Gastrocnemius medialis (tissue), 4 donors: ENCODE measurements at regions not wholly inside any gene's neighbourhood (a gene's known extent, or its start where the extent isn't known, plus 50 kb on each side); places are given as distances from the start of the nearest gene placed in this dataset.
"Not testable (repeated sequence)": the region's sequence is repeated elsewhere in the genome, so short reads cannot be mapped to it uniquely, and the experiment has no call there.

Experiments used
- ATAC-seq, 2 donors: fragments of 150-250 bp; one replicate each; pipeline ENCODE4 v1.9.1; 2016
- DNase-seq, 2 donors: peaks; one replicate each; pipeline ENCODE4 v3.0.0-alpha.2; 2019
- H3K27ac ChIP-seq, 4 donors: fragments of 200-600 bp; sonication (generic); 1 replicate in 1 of 4; 2 replicates in 3 of 4; pipeline ENCODE4 v1.5.1; 2016 to 2018; ENCODE audit warnings: mild to moderate bottlenecking in 2 of 4, moderate library complexity in 1 of 4
- H3K27me3 ChIP-seq, 3 donors: fragments of 200-600 bp; sonication (generic) in 2 of 3; 1 replicate in 1 of 3; 2 replicates in 2 of 3; pipeline versions ENCODE4 v1.5.1 to v1.6.0; 2016 to 2019; ENCODE audit warnings: mild to moderate bottlenecking in 1 of 3, moderate library complexity in 1 of 3
- H3K36me3 ChIP-seq, 2 donors: fragments of 200-600 bp; sonication (generic) in 1 of 2; one replicate each; pipeline ENCODE4 v1.5.1; 2017 to 2018
- H3K4me1 ChIP-seq, 2 donors: fragments of 200-600 bp; sonication (generic) in 1 of 2; one replicate each; pipeline ENCODE4 v1.5.1; 2016 to 2017; ENCODE audit warnings: mild to moderate bottlenecking in 2 of 2
- H3K4me3 ChIP-seq, 4 donors: fragments of 200-600 bp; sonication (generic) in 3 of 4; 1 replicate in 1 of 4; 2 replicates in 3 of 4; pipeline ENCODE4 v1.5.1; 2016 to 2019; ENCODE audit warnings: mild to moderate bottlenecking in 2 of 4
- H3K9me3 ChIP-seq, 3 donors: fragments of 200-600 bp; sonication (generic) in 2 of 3; 1 replicate in 1 of 3; 2 replicates in 2 of 3; pipeline ENCODE4 v1.5.1; 2016 to 2019
- POLR2A ChIP-seq, 2 donors: fragments of 450-650 bp; IDR thresholded peaks; one replicate each; pipeline ENCODE4 v1.6.1; 2017; ENCODE audit warnings: antibody characterized with exemption in 2 of 2, mild to moderate bottlenecking in 2 of 2, moderate library complexity in 2 of 2
- in situ Hi-C, 4 donors: fragments of 200-750 bp; cut with MboI; loops; one replicate each; pipeline versions ENCODE4 v1.15.0 to v1.8.0; 2017; ENCODE audit warnings: low sequenced_read_pairs in 4 of 4
- intact Hi-C: fragments of 100-400 bp; cut with DNase I; formaldehyde crosslinking; loops from one replicate; pipeline ENCODE4 v1.15.1; 2023; ENCODE audit warnings: low total_unique reads
- TF ChIP-seq, protein P1 (sequence below), 5 experiments: fragments of 450-650 bp in 3 of 5; fragments of 200-600 bp in 2 of 5; sonication (generic) in 2 of 5; IDR thresholded peaks in 4 of 5; conservative IDR thresholded peaks in 1 of 5; 1 replicate in 4 of 5; 2 replicates in 1 of 5; pipeline ENCODE4 v1.5.1; 2016 to 2019; ENCODE audit warnings: antibody characterized with exemption in 5 of 5, mild to moderate bottlenecking in 3 of 5, moderate library complexity in 3 of 5

DNA sequence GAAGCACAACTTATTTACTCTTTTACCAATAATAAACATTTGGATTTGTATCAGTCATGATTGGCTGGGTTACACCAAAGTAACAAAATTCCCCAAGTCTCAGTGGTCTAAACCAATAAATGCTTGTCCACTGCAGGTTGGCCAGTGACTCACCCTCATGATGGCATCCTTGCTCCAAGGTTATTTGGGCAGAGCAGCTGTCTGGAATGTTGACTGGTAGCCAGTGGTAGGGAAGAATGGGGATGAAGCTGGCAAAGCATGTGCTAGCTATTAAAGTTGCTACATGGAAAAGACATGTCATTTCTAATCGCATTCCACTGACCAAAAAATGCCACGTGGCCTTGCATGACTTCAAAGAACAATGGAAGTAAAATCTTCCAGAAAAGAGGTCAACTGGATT lies 1168.7 kb upstream of the CELF2 start:
- Histone ChIP-seq H3K36me3 (no peaks in the 10 kb centered on the region), H3K4me3 (no peak overlapping the region), H3K9me3 (no peaks in the 10 kb centered on the region), H3K27me3 (no peaks in the 10 kb centered on the region), H3K4me1 (no peaks in the 10 kb centered on the region), H3K27ac (no peak overlapping the region)
- ATAC-seq = no peak
- intact Hi-C loops = no loop called here
- DNase-seq = no peak
- in situ Hi-C loops = no loop called here
- TF ChIP-seq, protein P1, sequence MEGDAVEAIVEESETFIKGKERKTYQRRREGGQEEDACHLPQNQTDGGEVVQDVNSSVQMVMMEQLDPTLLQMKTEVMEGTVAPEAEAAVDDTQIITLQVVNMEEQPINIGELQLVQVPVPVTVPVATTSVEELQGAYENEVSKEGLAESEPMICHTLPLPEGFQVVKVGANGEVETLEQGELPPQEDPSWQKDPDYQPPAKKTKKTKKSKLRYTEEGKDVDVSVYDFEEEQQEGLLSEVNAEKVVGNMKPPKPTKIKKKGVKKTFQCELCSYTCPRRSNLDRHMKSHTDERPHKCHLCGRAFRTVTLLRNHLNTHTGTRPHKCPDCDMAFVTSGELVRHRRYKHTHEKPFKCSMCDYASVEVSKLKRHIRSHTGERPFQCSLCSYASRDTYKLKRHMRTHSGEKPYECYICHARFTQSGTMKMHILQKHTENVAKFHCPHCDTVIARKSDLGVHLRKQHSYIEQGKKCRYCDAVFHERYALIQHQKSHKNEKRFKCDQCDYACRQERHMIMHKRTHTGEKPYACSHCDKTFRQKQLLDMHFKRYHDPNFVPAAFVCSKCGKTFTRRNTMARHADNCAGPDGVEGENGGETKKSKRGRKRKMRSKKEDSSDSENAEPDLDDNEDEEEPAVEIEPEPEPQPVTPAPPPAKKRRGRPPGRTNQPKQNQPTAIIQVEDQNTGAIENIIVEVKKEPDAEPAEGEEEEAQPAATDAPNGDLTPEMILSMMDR (IDR thresholded peaks at IDR 0.05 in 4 of 5, conservative IDR thresholded peaks at IDR 0.05 in 1 of 5) = no peak
- TF ChIP-seq POLR2A (IDR thresholded peaks at IDR 0.05) = no peak

DNA sequence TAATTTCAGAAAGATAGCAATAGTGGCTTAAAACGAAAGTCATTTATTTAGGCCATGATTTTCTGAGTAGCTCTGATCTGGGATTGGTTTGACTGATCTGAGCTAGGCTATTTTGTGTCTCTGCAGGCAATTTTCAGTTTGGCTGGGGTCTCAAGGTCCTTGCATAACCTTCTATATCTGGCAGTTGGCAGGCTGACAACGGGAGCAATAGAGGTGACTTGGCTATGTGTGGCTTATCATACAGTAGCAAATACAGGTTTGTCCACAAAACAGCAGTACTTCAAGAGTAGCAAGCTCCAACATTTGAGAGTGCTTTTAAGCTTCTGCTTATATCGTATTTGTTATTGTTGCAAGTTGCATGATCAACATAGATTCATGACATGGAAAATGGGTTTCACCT lies 1167.3 kb upstream of the CELF2 start:
- DNase-seq = no peak
- Histone ChIP-seq H3K36me3 (no peaks in the 10 kb centered on the region), H3K4me1 (no peaks in the 10 kb centered on the region), H3K27me3 (no peaks in the 10 kb centered on the region), H3K27ac (no peak overlapping the region), H3K4me3 (no peak overlapping the region), H3K9me3 (no peaks in the 10 kb centered on the region)
- no peak for ATAC-seq
- intact Hi-C loops (no loop called here), in situ Hi-C loops (no loop called here)
- TF ChIP-seq, protein P1 (IDR thresholded peaks at IDR 0.05 in 4 of 5, conservative IDR thresholded peaks at IDR 0.05 in 1 of 5) = no peak
- TF ChIP-seq POLR2A (IDR thresholded peaks at IDR 0.05) = no peak

DNA sequence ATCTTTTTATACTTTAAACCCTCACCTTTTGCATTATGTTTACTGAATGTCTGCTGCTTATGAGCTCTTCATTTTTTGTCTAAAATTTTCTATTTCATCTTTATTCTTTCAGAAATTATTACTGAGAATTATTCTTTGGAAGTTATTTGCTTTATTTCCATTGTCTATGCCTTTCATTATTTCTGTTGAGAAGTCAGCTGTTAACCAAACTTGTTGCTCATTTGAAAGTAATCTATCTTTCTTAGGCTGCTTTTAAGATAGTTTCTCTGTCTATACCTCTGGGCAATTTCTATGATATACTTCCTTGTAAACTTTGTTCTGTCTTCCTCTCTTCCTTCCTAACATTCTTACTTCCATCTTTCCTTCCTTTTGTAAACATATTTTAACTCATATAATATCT lies 1165.9 kb upstream of the CELF2 start:
- DNase-seq (no peak), ATAC-seq (no peak)
- no peak overlapping the region for H3K4me3 ChIP-seq
- no peak overlapping the region for H3K27ac ChIP-seq
- H3K9me3 ChIP-seq = no peaks in the 10 kb centered on the region
- in situ Hi-C loops = no loop called here
- no peaks in the 10 kb centered on the region for H3K4me1 ChIP-seq
- TF ChIP-seq, protein P1 (IDR thresholded peaks at IDR 0.05 in 4 of 5, conservative IDR thresholded peaks at IDR 0.05 in 1 of 5) = no peak
- no peak for TF ChIP-seq POLR2A (IDR thresholded peaks at IDR 0.05)
- intact Hi-C loops = no loop called here
- no peaks in the 10 kb centered on the region for H3K27me3 ChIP-seq
- H3K36me3 ChIP-seq = no peaks in the 10 kb centered on the region

DNA sequence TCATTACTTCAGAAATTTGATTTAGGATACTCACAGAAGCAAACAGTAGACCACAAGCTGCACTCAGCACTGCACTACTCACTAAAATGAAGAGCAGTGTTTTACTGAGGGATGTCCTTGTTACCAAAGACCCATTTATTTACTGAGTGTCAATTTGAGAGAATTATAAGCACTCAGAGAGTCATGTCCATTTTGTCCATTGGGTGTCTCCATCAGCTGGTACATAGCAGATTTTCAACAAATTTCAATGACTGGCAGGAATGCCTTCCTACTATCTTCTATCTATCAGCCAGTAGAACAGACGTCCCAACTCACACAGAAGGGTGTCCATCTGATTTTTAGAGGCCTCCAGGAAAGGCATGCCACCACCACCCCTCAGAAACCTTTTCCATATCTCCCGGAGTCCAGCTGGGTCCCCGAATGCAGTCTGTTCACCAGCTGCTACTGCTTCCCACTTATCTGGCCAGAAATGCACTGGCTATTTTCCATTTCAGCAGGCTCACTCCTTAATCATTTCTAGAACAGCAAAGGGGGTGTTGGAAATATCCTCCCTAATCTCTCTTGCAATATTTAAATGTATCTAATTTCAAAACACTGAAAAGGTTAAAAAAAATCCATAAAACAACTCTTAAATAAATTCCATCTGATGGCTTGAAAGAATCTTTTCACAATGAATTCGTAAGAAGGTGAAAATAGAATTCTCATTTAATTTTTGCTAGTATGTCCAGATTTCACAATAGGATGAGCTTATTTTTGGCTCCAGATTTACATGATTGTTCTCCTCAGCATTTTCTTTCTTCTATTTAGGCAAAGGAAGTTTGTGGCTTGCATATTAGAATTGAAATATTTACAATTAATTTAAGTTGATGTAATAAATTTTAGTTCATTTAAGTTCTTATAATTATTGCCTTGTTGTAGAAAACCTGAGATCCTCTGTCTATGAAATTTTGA lies 1164.0 kb upstream of the CELF2 start:
- Histone ChIP-seq H3K36me3 (no peaks in the 10 kb centered on the region), H3K4me1 (no peaks in the 10 kb centered on the region), H3K9me3 (no peaks in the 10 kb centered on the region), H3K4me3 (no peak overlapping the region), H3K27me3 (no peaks in the 10 kb centered on the region), H3K27ac (no peak overlapping the region)
- ATAC-seq = no peak
- DNase-seq = no peak
- intact Hi-C loops (no loop called here), in situ Hi-C loops (no loop called here)
- TF ChIP-seq, protein P1 (IDR thresholded peaks at IDR 0.05 in 4 of 5, conservative IDR thresholded peaks at IDR 0.05 in 1 of 5) = no peak
- no peak for TF ChIP-seq POLR2A (IDR thresholded peaks at IDR 0.05)

DNA sequence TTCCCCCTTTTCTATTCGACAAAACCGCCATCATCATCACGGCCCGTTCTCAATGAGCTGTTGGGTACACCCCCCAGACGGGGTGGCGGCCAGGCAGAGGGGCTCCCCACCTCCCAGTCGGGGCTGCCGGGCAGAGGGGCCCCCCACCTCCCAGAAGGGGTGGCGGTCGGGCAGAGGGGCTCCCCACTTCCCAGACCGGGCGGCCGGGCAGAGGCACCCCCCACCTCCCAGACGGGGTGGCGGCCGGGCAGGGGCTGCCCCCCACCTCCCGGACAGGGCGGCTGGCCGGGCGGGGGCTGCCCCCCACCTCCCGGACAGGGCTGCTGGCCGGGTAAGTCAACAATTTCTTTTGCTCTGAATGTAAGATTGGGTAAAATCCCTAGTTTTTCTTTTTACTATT lies 1162.2 kb upstream of the CELF2 start:
- intact Hi-C loops, in situ Hi-C loops, H3K9me3 ChIP-seq, DNase-seq, H3K4me3 ChIP-seq, H3K27me3 ChIP-seq, H3K36me3 ChIP-seq, H3K4me1 ChIP-seq, H3K27ac ChIP-seq, ATAC-seq: not testable (repeated sequence)
